Aorta (tissue), 5 donors: ENCODE measurements at regions not wholly inside any gene's neighbourhood (a gene's known extent, or its start where the extent isn't known, plus 50 kb on each side); places are given as distances from the start of the nearest gene placed in this dataset.

Source experiments
- ATAC-seq: fragments of 200-7000 bp; cut with Tn5 transposase; one replicate; pipeline ENCODE4 v1.9.1; 2022; ENCODE audit warnings: moderate library complexity; ENCODE audit not compliant: low FRiP score
- DNase-seq, 2 donors: peaks; one replicate each; pipeline ENCODE4 v3.0.0-alpha.2; 2020
- H3K27ac ChIP-seq, 2 donors: one replicate each; pipeline ENCODE4 v1.5.1; 2013; ENCODE audit warnings: low read length in 2 of 2, mild to moderate bottlenecking in 2 of 2, moderate library complexity in 2 of 2, control low read depth in 1 of 2, inconsistent platforms in 1 of 2, low read depth in 1 of 2
- H3K27me3 ChIP-seq, 2 donors: one replicate each; pipeline ENCODE4 v1.6.1; 2013; ENCODE audit warnings: control low read depth in 1 of 2, low read length in 1 of 2, mild to moderate bottlenecking in 1 of 2, moderate library complexity in 1 of 2; ENCODE audit not compliant: insufficient read depth in 2 of 2, control insufficient read depth in 1 of 2
- H3K36me3 ChIP-seq, 2 donors: one replicate each; pipeline ENCODE4 v1.6.1; 2013; ENCODE audit warnings: control low read depth in 1 of 2, low read length in 1 of 2, mild to moderate bottlenecking in 1 of 2; ENCODE audit not compliant: insufficient read depth in 2 of 2, control insufficient read depth in 1 of 2
- H3K4me1 ChIP-seq, 2 donors: one replicate each; pipeline ENCODE4 v1.6.1; 2013; ENCODE audit warnings: low read length in 2 of 2, control low read depth in 1 of 2, mild to moderate bottlenecking in 1 of 2, moderate library complexity in 1 of 2; ENCODE audit not compliant: insufficient read depth in 2 of 2, control insufficient read depth in 1 of 2
- H3K4me3 ChIP-seq, 2 donors: one replicate each; pipeline ENCODE4 v1.5.1; 2013; ENCODE audit warnings: low read length in 2 of 2, control low read depth in 1 of 2, mild to moderate bottlenecking in 1 of 2
- H3K9me3 ChIP-seq: one replicate; pipeline ENCODE4 v1.6.1; 2013; ENCODE audit warnings: mild to moderate bottlenecking, low read length; ENCODE audit not compliant: control insufficient read depth
- WGBS, 2 donors: extraction: QIAGEN DNeasy Blood & Tissue Kit; methylation state at CpG; one replicate each; pipeline ENCODE4 v1.1.7; 2013; 5-methylcytosine and 5-hydroxymethylcytosine counted together
- intact Hi-C, 2 donors: fragments of 100-400 bp; cut with DNase I; formaldehyde crosslinking; loops; one replicate each; pipeline versions ENCODE4 v1.14.2 to v1.15.0; 2022
- donor health status: healthy with polysubstance abuse.
- donor health status: Bipolar disorder and iron deficiency.
- donor health status: DM: no; HTN: no; CAD: no.
- donor health status: DM: no; HTN: no; CAD: no.
- donor health status: DM: yes; HTN: yes; CAD: no.

- no peaks in the 10 kb centered on the region for H3K27me3 ChIP-seq
- DNase-seq (no peak), ATAC-seq (no peak)
- 95 to 96% methylated on average over 1 of the region's 1 CpG for WGBS, 2 donors
- H3K4me3 ChIP-seq = no peak overlapping the region
- no peaks in the 10 kb centered on the region for H3K4me1 ChIP-seq
- peaks cover 7% of the 10 kb centered on the region for H3K9me3 ChIP-seq
- no peak overlapping the region for H3K27ac ChIP-seq
- intact Hi-C loops = no loop called here
- H3K36me3 ChIP-seq = no peaks in the 10 kb centered on the region
Measured at GRCh38 chr12:33283054-33283453, 156.6 kb downstream of the SYT10 start.

- H3K27ac ChIP-seq = no peak overlapping the region
- H3K27me3 ChIP-seq = no peaks in the 10 kb centered on the region
- H3K4me3 ChIP-seq = no peak overlapping the region
- DNase-seq (no peak), ATAC-seq (no peak)
- no peaks in the 10 kb centered on the region for H3K36me3 ChIP-seq
- H3K9me3 ChIP-seq = peaks cover 5% of the 10 kb centered on the region
- 80 to 83% methylated on average over 1 of the region's 1 CpG for WGBS, 2 donors
- no peaks in the 10 kb centered on the region for H3K4me1 ChIP-seq
- intact Hi-C loops = no loop called here
Measured at GRCh38 chr12:33277376-33277775, 162.2 kb downstream of the SYT10 start.

GRCh38 chr12:33267641-33268040 lies 172.0 kb downstream of the SYT10 start:
- H3K27me3 ChIP-seq = no peaks in the 10 kb centered on the region
- DNase-seq (no peak), ATAC-seq (no peak)
- intact Hi-C loops = no loop called here
- H3K4me3 ChIP-seq = no peak overlapping the region
- H3K4me1 ChIP-seq = no peaks in the 10 kb centered on the region
- H3K27ac ChIP-seq = no peak overlapping the region
- no peaks in the 10 kb centered on the region for H3K36me3 ChIP-seq
- no peaks in the 10 kb centered on the region for H3K9me3 ChIP-seq

GRCh38 chr12:33265900-33266299 lies 173.7 kb downstream of the SYT10 start:
- no peaks in the 10 kb centered on the region for H3K27me3 ChIP-seq
- no peak overlapping the region for H3K27ac ChIP-seq
- DNase-seq = no peak
- no peaks in the 10 kb centered on the region for H3K36me3 ChIP-seq
- no peaks in the 10 kb centered on the region for H3K9me3 ChIP-seq
- intact Hi-C loops = no loop called here
- no peak for ATAC-seq
- H3K4me1 ChIP-seq = no peaks in the 10 kb centered on the region
- 42 to 54% methylated on average over 2 of the region's 2 CpGs for WGBS, 2 donors
- H3K4me3 ChIP-seq = no peak overlapping the region

GRCh38 chr12:33265033-33265731 lies 174.4 kb downstream of the SYT10 start:
- ATAC-seq = no peak
- no peaks in the 10 kb centered on the region for H3K36me3 ChIP-seq
- 73 to 76% methylated on average over 1 of the region's 1 CpG for WGBS, 2 donors

GRCh38 chr12:33253178-33253577 lies 186.4 kb downstream of the SYT10 start:
- 20 to 27% methylated on average over 1 of the region's 1 CpG for WGBS, 2 donors
- no peaks in the 10 kb centered on the region for H3K9me3 ChIP-seq
- H3K4me1 ChIP-seq = no peaks in the 10 kb centered on the region
- H3K27me3 ChIP-seq = no peaks in the 10 kb centered on the region
- H3K36me3 ChIP-seq = no peaks in the 10 kb centered on the region
- H3K4me3 ChIP-seq = no peak overlapping the region
- no peak for DNase-seq
- intact Hi-C loops = no loop called here
- H3K27ac ChIP-seq = no peak overlapping the region
- ATAC-seq = no peak

More at GRCh38 chr12:33265033-33265731, 174.4 kb downstream of the SYT10 start:
- intact Hi-C loops = no loop called here
- no peaks in the 10 kb centered on the region for H3K4me1 ChIP-seq
- H3K9me3 ChIP-seq = no peaks in the 10 kb centered on the region
- DNase-seq = no peak
- H3K27me3 ChIP-seq = no peaks in the 10 kb centered on the region
- H3K4me3 ChIP-seq = no peak overlapping the region
- H3K27ac ChIP-seq = no peak overlapping the region

- DNase-seq (no peak), ATAC-seq (no peak)
- Histone ChIP-seq H3K9me3 (no peaks in the 10 kb centered on the region), H3K36me3 (no peaks in the 10 kb centered on the region), H3K4me1 (no peaks in the 10 kb centered on the region), H3K4me3 (no peak overlapping the region), H3K27ac (no peak overlapping the region), H3K27me3 (no peaks in the 10 kb centered on the region)
- intact Hi-C loops = no loop called here
Measured at GRCh38 chr12:33251548-33251947, 188.1 kb downstream of the SYT10 start.

GRCh38 chr12:33248364-33248763 lies 191.3 kb downstream of the SYT10 start:
- H3K27ac ChIP-seq = no peak overlapping the region
- intact Hi-C loops = no loop called here
- ATAC-seq (no peak), DNase-seq (no peak)
- 57 to 58% methylated on average over 3 of the region's 3 CpGs for WGBS, 2 donors
- H3K27me3 ChIP-seq = no peaks in the 10 kb centered on the region
- H3K4me1 ChIP-seq = no peaks in the 10 kb centered on the region
- no peaks in the 10 kb centered on the region for H3K36me3 ChIP-seq
- H3K4me3 ChIP-seq = no peak overlapping the region
- no peaks in the 10 kb centered on the region for H3K9me3 ChIP-seq

- 89 to 100% methylated on average over 1 of the region's 1 CpG for WGBS, 2 donors
- no peaks in the 10 kb centered on the region for H3K4me1 ChIP-seq
- intact Hi-C loops = no loop called here
- no peaks in the 10 kb centered on the region for H3K9me3 ChIP-seq
- DNase-seq (no peak), ATAC-seq (no peak)
- H3K27me3 ChIP-seq = no peaks in the 10 kb centered on the region
- H3K27ac ChIP-seq = no peak overlapping the region
- H3K4me3 ChIP-seq = no peak overlapping the region
- H3K36me3 ChIP-seq = no peaks in the 10 kb centered on the region
Measured at GRCh38 chr12:33247625-33248024, 192.0 kb downstream of the SYT10 start.
